T-helper 1 cell (primary cell): ENCODE measurements at regions not wholly inside any gene's neighbourhood (a gene's known extent, or its start where the extent isn't known, plus 50 kb on each side); places are given as distances from the start of the nearest gene placed in this dataset.

Experiments used
- DNase-seq, 5 donors: peaks; one replicate each; pipeline ENCODE4 v3.0.0-alpha.2; 2012 to 2020

DNA sequence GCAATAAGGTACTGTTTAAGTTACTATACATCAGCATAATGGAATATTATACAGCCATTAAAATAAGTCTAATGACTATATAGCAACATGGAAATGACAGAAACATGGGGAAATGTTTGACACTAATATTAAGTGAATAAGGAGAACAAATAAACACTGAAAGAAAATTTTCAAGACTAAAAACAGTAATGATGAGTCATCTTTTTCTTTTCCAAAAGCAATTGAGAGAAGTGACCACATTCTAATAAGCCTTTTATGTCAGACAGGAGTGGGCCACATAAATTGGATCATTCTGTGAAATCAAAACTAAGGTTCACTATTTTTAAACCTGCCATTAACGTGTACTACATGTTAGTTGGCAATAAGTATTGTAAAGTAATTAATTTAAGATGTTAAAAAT is 187.5 kb downstream of the AHR start:
- DNase-seq = no peak

DNA sequence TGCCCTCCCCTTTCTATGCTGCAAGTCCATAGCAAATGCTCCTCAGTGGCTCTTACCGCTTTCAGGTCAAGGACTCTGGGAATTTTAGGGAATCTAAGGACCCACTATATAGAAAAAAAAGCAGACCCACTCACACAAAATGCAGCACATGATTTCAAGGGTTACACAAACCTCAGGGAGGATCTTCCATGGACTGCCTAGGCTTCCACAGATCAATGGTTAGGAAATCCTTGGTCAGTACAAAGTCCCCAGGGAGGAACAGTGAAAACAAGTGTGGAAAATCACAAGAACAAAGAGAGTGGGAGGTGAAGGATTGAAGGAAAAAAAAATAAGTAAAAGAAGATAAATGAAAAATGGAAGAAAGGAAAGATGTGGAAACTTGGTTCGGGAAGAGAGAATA is 188.4 kb downstream of the AHR start:
- DNase-seq = no peak

DNA sequence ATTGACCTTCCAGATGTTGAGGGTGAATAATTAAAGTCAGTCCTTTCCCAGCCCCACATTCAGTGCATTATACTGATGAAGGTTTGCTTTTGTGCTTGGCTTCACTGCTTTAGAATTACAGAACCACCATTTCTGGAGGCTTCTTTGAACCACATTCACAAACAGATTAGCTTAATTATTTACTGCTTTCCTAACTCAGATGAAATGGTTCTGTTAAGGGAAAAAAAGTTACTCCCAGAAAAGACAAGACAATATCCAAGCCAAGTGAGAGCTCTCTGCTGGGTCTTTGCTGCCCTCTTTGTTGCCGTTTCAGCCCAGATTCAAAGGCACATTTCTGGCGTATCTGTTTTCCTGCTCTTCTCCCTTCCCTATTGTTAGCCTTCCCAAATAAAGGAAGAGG is 188.9 kb downstream of the AHR start:
- no peak for DNase-seq

GRCh38 chr7:17488829-17489228 is 190.4 kb downstream of the AHR start:
- no peak for DNase-seq

DNA sequence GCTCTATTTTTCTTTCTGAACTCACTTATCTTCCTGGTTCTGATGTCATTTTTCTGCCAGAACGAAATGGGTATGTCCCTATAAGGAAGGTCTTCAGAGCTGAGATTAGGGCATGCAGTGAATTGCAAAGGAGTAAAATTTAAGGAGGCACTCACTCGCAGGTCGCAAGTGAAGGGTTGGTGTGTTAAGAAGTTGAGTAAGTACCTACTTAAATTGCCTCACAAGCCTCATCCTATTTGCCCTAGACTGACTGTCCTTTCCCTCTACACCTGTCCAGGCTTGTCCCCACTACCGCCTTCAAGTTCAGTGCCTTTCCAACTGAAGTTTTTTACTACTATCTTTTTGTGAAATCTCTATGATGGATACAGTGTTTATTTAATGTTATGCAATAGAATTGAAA is 191.5 kb downstream of the AHR start:
- no peak for DNase-seq

- DNase-seq = peak in 1 of 5 donors; percentile 19
Observed at GRCh38 chr7:17490825-17491224, 192.4 kb downstream of the AHR start.

GRCh38 chr7:17492437-17492836 is 194.0 kb downstream of the AHR start:
- DNase-seq = peak in 1 of 5 donors; percentile 28

DNA sequence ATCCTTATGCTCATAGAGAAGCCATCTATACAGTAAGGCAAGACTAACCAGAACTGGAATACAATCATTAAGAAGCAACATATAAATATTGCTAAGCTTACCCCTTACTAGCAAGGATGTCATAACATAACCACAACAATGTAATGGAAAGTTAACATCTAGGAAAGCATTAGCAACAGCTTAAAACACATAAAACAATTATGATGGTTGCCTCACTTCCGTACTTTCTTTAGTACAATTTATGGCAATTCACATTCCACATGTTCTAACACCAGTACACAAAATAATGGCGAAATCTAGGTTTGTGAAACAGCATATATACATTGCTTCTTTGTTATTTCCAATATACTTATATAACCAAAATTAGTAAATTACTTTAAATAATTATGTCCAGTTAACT is 195.0 kb downstream of the AHR start:
- DNase-seq = no peak

DNA sequence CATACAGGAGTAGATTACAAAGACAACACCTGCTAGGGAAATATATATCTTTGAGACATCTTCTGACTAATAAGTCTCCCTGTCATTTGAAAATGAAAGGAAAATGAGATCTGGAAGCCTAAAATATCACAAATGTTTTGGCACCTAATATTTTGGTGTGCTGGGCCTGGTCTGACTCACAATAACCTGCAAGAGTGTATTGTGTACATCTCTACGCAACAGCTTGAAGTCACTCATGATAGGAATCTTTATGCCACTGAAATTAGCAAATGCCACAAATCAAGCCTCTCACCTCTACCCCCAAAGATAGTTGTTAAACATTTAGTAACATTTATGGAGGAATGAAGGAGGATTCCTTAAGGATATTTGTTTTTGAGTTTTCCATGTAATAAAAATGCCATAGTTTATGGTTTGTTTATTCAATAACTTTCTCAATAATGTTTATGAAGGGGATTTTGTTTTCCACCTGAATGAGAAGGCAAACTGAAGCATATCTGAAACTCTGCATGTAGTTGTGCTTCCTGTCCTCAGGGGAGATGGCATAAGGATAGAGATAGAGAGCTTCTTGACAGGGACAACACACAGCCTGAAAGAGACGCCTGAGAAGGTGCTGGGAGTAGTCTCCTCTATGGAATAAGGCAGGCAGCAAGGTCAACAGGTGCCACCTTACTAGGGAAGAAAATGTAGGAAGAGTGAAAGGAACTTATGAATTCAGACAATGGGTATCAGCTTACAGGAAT is 197.4 kb downstream of the AHR start:
- peak in 1 of 5 donors; percentile 1 for DNase-seq

DNA sequence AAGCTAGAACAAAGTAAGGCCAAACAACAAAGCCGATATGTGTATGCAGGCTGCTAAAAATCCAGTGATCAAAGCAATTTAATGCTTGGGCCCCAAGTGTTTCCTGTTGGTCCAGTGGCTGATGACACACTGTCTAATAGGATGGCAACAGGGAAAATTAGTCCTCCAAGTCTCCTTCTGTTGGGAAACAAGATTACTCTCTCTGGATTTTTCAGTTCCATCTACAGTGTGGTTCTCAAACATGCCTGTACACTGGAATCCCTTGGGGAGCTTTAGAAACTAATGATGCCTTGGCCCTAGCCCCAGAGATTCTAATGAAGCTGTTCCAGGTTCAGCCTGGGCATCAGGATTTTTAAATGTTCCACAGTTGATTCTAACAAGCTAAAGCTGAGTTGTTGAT is 198.7 kb downstream of the AHR start:
- DNase-seq = no peak

- no peak for DNase-seq
Observed at GRCh38 chr7:17497549-17498167, 199.2 kb downstream of the AHR start.

DNA sequence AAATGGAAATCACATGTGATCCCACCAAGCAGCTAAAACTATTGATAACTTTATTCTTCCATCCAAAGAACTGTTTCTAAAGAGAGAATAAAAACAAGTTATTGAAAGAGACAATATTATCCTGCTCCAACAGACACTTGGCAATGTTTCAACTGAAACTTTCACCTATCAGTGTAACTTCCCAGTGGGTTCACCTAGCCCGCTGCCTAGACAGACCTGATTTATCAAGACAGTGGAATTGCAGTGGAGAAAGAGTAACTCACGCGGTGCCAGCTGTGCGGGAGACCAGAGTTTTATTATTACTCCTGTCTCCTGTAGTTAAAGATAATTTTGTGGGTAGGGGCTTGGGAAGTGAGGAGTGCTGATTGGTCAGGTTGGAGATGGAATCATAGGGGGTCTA is 199.8 kb downstream of the AHR start:
- DNase-seq = no peak

DNA sequence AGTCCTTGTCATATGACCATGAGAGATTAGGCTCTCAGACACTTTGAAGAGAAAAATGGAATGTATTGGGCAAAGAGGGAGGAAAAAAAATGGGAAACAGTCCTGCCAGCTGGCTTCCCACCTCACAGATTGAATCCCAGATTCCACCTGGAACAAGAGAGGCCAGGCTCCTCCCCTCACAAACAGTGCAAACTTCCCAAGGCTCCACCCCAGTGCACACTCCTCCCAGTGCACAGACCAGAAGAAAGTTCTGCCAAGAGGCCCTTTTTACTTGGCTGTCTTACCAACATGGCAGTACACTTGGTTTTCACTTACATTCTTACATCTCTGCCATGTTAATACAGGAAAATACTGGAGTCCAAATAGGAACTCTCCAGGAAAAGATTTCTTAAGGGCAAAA is 202.3 kb downstream of the AHR start:
- DNase-seq = no peak

GRCh38 chr7:17501441-17502212 is 203.2 kb downstream of the AHR start:
- no peak for DNase-seq

DNA sequence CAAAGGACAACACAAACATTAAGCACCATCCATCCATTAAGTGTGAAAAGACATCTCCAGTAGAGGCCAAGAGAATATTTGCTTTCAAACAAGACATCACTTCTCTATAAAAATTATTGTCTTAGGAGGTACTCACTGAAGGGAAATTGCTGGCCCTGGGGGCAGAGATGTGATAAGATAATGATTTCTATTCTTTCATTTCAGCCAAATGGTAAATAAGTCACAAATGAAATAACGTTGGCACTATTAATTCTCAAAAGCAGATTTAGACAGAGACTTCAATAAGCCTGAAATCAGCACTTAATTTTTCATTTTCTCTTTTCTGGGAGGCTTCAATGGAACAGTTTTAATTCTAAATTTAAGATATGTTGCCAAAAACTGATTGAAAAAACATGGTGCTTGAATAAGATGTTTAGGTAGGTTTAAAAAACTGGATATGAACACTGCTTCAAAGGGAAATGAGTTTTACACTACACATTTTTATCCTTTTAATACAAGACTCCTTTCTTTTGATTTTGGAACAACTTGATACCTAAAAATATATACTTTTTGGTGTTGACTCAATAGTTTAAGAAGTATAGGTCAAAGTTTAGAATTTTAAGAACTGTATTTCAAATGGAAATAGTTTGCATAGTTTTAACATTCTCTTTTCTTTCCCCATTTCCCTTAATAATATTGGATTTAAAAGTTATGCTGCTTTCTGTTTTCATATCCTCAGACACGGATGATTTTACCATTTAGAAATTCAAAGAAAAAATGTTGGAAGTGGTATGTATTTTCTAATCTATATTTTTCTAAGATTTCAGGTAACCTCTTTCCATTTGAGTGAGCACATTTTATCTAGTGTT is 204.0 kb downstream of the AHR start:
- no peak for DNase-seq

- DNase-seq = no peak
Observed at GRCh38 chr7:17506095-17506494, 207.6 kb downstream of the AHR start.

DNA sequence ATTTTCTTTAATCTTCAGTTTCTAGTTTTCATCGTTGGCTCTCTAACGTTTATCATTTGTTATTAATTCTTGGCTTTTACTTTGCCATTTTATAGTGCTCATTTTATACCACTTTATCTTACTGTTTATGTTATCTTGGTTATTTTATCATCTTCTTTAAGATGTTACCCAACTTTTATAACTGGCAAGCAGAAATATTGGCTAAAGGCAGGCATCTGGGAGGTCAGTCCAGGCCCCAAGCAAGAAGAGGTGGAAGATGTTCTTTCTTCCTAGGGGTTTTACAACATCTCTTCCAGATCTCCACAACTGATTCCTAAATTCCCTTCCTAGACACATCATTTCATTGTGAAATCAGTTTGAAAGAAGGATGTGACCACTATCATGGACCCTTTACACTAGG is 208.1 kb downstream of the AHR start:
- DNase-seq = no peak

- DNase-seq = no peak
Observed at GRCh38 chr7:17507717-17508116, 209.3 kb downstream of the AHR start.

DNA sequence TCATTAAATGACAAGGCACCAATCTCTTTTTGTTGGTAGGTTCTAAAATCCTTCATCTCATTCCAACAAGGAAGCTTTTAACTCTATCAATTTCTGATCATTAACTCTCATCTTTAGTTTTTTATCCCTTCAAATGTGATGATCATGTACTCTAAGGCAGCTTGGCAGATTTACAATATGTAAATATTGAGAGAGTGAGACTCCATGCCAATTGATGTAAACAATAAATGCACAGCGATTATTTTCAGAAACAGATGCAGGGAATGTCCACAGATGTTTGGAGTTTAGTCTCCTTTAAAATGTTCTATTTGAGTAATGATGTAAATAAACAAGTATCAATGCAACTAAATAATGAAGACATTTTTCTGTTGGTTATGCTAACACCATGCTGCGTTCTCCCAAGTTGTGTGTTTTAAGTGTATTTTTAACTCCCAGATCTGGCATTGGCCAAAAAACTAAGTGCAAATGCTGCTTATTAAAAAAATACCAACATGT is 213.8 kb downstream of the AHR start:
- DNase-seq = no peak

DNA sequence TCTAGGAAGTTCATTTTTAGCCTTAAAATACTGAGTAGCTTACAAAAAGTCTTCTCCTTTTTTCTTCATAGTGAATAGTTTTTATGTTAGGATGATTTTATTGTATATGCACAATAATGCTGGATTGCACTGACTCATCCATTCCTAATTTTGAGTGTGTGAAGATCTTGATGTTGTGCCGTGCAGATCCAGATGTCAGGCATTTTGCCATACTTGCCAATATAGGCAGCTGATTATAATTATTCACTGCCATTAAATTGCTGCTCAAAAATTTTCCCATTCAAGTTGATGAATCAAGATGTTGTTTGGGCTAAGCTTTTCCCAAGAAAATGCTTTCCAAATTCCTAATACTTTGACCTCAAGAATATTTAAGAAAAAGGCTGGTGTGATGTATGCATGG is 218.3 kb downstream of the AHR start:
- no peak for DNase-seq

- no peak for DNase-seq
Observed at GRCh38 chr7:17520941-17521340, 222.5 kb downstream of the AHR start.

DNA sequence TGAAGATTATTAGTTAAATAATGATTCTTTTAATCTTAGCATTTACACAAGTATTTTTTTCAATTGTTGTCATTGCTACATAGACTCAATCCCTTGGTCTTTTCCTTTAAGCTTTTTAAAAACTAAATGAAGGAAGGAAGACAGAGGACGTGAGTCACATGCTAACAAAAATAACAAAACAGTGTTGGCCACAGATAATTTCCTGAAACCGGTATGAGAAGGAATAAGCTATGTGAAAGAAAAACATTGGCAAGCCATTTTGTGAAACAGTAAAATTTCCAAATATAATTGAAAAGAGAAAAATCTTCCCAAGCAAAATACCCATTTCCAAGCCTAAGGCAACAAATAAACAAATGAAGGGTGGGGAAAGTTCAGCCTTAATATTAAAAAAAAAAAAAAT is 223.0 kb downstream of the AHR start:
- no peak for DNase-seq
